HepG2 (cell line): ENCODE measurements at regions not wholly inside any gene's neighbourhood (a gene's known extent, or its start where the extent isn't known, plus 50 kb on each side); places are given as distances from the start of the nearest gene placed in this dataset.

Experiments
- ARID5B ChIP-seq: IDR thresholded peaks from 2 replicates; pipeline ENCODE4 v1.4.0; 2020; ENCODE audit warnings: mild to moderate bottlenecking, missing genetic modification reagents
- ATF4 ChIP-seq, 2 experiments: fragments of 450-650 bp in 1 of 2; sonication (generic) in 1 of 2; formaldehyde crosslinking; IDR thresholded peaks; 2 replicates each; pipeline versions ENCODE4 v1.5.0 to v1.8.0; 2020 to 2022; ENCODE audit warnings: mild to moderate bottlenecking in 1 of 2, missing genetic modification reagents in 1 of 2
- ATF6 ChIP-seq: sonication (generic); formaldehyde crosslinking; conservative IDR thresholded peaks from 2 replicates; pipeline ENCODE4 v1.4.0; 2020; ENCODE audit warnings: missing genetic modification reagents
- EED ChIP-seq: sonication (generic); formaldehyde crosslinking; IDR thresholded peaks from 2 replicates; pipeline ENCODE4 v1.5.0; 2020; ENCODE audit warnings: mild to moderate bottlenecking, missing genetic modification reagents
- HNRNPH1 ChIP-seq: fragments of 200-400 bp; formaldehyde crosslinking; optimal IDR thresholded peaks from 2 replicates; pipeline ENCODE3; 2017; ENCODE audit warnings: mild to moderate bottlenecking, low read depth, low read length
- MEF2D ChIP-seq: sonication (generic); formaldehyde crosslinking; IDR thresholded peaks from 2 replicates; pipeline ENCODE4 v1.5.1; 2020; ENCODE audit warnings: mild to moderate bottlenecking, missing genetic modification reagents
- PAF1 ChIP-seq: IDR thresholded peaks from 2 replicates; pipeline ENCODE4 v1.6.1; 2016; ENCODE audit warnings: missing genetic modification reagents, missing compliant biosample characterization
- ZBTB34 ChIP-seq: sonication (generic); formaldehyde crosslinking; IDR thresholded peaks from 2 replicates; pipeline ENCODE4 v1.8.0; 2022; ENCODE audit warnings: mild to moderate bottlenecking, missing genetic modification reagents
- ZBTB46 ChIP-seq: sonication (generic); formaldehyde crosslinking; IDR thresholded peaks from 2 replicates; pipeline ENCODE4 v1.4.0; 2020; ENCODE audit warnings: mild to moderate bottlenecking, missing genetic modification reagents, borderline replicate concordance
- ZGPAT ChIP-seq: IDR thresholded peaks from 2 replicates; pipeline ENCODE4 v1.6.1; 2016; ENCODE audit warnings: mild to moderate bottlenecking
- ZIK1 ChIP-seq: sonication (generic); formaldehyde crosslinking; IDR thresholded peaks from 2 replicates; pipeline ENCODE4 v1.5.0; 2020; ENCODE audit warnings: mild to moderate bottlenecking, low read depth, missing genetic modification reagents, borderline replicate concordance
- ZNF282 ChIP-seq: fragments of 450-650 bp; IDR thresholded peaks from 2 replicates; pipeline ENCODE4 v1.6.1; 2018; ENCODE audit not compliant: partially characterized antibody
- ZNF619 ChIP-seq: sonication (generic); formaldehyde crosslinking; IDR thresholded peaks from 2 replicates; pipeline ENCODE4 v1.4.0; 2020; ENCODE audit warnings: mild to moderate bottlenecking, missing genetic modification reagents
- ZNF639 ChIP-seq: conservative IDR thresholded peaks from 2 replicates; pipeline ENCODE4 v1.6.1; 2018; ENCODE audit warnings: missing genetic modification reagents
- ZSCAN9 ChIP-seq: IDR thresholded peaks from 2 replicates; pipeline ENCODE4 v1.6.1; 2016; ENCODE audit warnings: borderline replicate concordance

GRCh38 chr7:130904031-130904757, 170.2 kb upstream of the KLF14 start (continued):
- peak; percentile 85 for TF ChIP-seq ARID5B (CRISPR knock-in tag)
- no peak for TF ChIP-seq HNRNPH1
- no peak for TF ChIP-seq PAF1 (CRISPR knock-in tag)
- TF ChIP-seq ZBTB34: no peak
- TF ChIP-seq ATF4 (CRISPR knock-in tag; IDR thresholded peaks at IDR 0.05): peak in 1 of 2 experiments; percentile 95; a peak in 2 of 4 replicates
- TF ChIP-seq MEF2D (CRISPR knock-in tag): peak; percentile 42; the same call in 1 of the 2 replicates
- TF ChIP-seq ZGPAT: peak; percentile 72; the same call in 1 of the 2 replicates
- TF ChIP-seq ZNF639: 0 out of 2 replicates have a peak, but pooled peaks have one; percentile 22
- TF ChIP-seq ZNF282: no peak
- TF ChIP-seq ZNF619 (CRISPR knock-in tag): no peak
- no peak for TF ChIP-seq ZIK1
- no peak for TF ChIP-seq EED (CRISPR knock-in tag)
- no peak for TF ChIP-seq ATF6
- 0 out of 2 replicates have a peak, but pooled peaks have one; percentile 0 for TF ChIP-seq ZSCAN9 (CRISPR knock-in tag)
- no peak for TF ChIP-seq ZBTB46
